ENCODE measurements at regions not wholly inside any gene's neighbourhood (a gene's known extent, or its start where the extent isn't known, plus 50 kb on each side); places are given as distances from the start of the nearest gene placed in this dataset.
A peak's percentile ranks its signal among the peaks of the same experiment; 100 is the strongest.
"Not testable (repeated sequence)": the region's sequence is repeated elsewhere in the genome, so short reads cannot be mapped to it uniquely, and the experiment has no call there.

GRCh38 chr15:45962733-45963132 lies 327.9 kb downstream of the SQOR start:
- DNase-seq, result no peak

GRCh38 chr15:45970542-45970941 lies 335.7 kb downstream of the SQOR start:
- DNase-seq, result no peak

GRCh38 chr15:45980366-45980765 lies 345.5 kb downstream of the SQOR start:
- no peak for DNase-seq

GRCh38 chr15:45981625-45982024 lies 346.8 kb downstream of the SQOR start:
- no peak for DNase-seq

- no peak for DNase-seq
Observed at GRCh38 chr15:45991863-45992262, 357.0 kb downstream of the SQOR start.

- DNase-seq, result peak; percentile 45
Observed at GRCh38 chr15:45993072-45993471, 358.2 kb downstream of the SQOR start.

- DNase-seq, result no peak
Observed at GRCh38 chr15:45993508-45993907, 358.7 kb downstream of the SQOR start.

- no peak for DNase-seq
Observed at GRCh38 chr15:45995800-45996199, 361.0 kb downstream of the SQOR start.

GRCh38 chr15:46014532-46014931 lies 379.7 kb downstream of the SQOR start:
- DNase-seq, result no peak

- no peak for DNase-seq
Observed at GRCh38 chr15:46034755-46035154, 399.9 kb downstream of the SQOR start.

GRCh38 chr15:46039703-46040102 lies 404.9 kb downstream of the SQOR start:
- DNase-seq, result peak; percentile 65

- DNase-seq, result no peak
Observed at GRCh38 chr15:46041905-46042304, 407.1 kb downstream of the SQOR start.

GRCh38 chr15:46059921-46060594 lies 425.2 kb downstream of the SQOR start:
- no peak for DNase-seq

GRCh38 chr15:46061002-46061401 lies 426.2 kb downstream of the SQOR start:
- no peak for DNase-seq

- DNase-seq, result no peak
Observed at GRCh38 chr15:46077220-46077619, 442.4 kb downstream of the SQOR start.

- no peak for DNase-seq
Observed at GRCh38 chr15:46079046-46079445, 444.2 kb downstream of the SQOR start.

- DNase-seq, result no peak
Observed at GRCh38 chr15:46080016-46080415, 445.2 kb downstream of the SQOR start.

- DNase-seq, result no peak
Observed at GRCh38 chr15:46088486-46089445, 453.9 kb downstream of the SQOR start.

GRCh38 chr15:46089467-46089935 lies 454.7 kb downstream of the SQOR start:
- DNase-seq, result no peak

- DNase-seq, result peak; percentile 30
Observed at GRCh38 chr15:46091860-46092450, 457.1 kb downstream of the SQOR start.

GRCh38 chr15:46098006-46098405 lies 463.2 kb downstream of the SQOR start:
- not testable (repeated sequence) for DNase-seq

GRCh38 chr15:46110755-46111154 lies 475.9 kb downstream of the SQOR start:
- no peak for DNase-seq

- no peak for DNase-seq
Observed at GRCh38 chr15:46111730-46112129, 476.9 kb downstream of the SQOR start.

GRCh38 chr15:46117071-46117470 lies 482.2 kb downstream of the SQOR start:
- DNase-seq, result no peak

All from MV-4-11 (cell line).